Uterus (tissue), 3 donors: ENCODE measurements at regions not wholly inside any gene's neighbourhood (a gene's known extent, or its start where the extent isn't known, plus 50 kb on each side); places are given as distances from the start of the nearest gene placed in this dataset.

Experiments used
- DNase-seq, 2 donors: peaks; one replicate each; pipeline ENCODE4 v3.0.0-alpha.2; 2019 to 2020
- H3K27ac ChIP-seq, 2 donors: fragments of 200-600 bp; sonication (generic); 1 replicate in 1 of 2; 2 replicates in 1 of 2; pipeline ENCODE4 v1.5.1; 2016 to 2018
- H3K27me3 ChIP-seq, 2 donors: fragments of 200-600 bp; sonication (generic); one replicate each; pipeline ENCODE4 v1.5.1; 2018 to 2019; ENCODE audit warnings: control low read depth in 1 of 2
- H3K36me3 ChIP-seq, 2 donors: fragments of 200-600 bp; sonication (generic); one replicate each; pipeline ENCODE4 v1.5.1; 2019; ENCODE audit warnings: control low read depth in 1 of 2
- H3K4me1 ChIP-seq, 2 donors: fragments of 200-600 bp; sonication (generic); one replicate each; pipeline ENCODE4 v1.5.1; 2018 to 2019; ENCODE audit warnings: control low read depth in 1 of 2
- H3K4me3 ChIP-seq, 2 donors: fragments of 200-600 bp; sonication (generic); 1 replicate in 1 of 2; 2 replicates in 1 of 2; pipeline ENCODE4 v1.5.1; 2018 to 2019; ENCODE audit warnings: mild to moderate bottlenecking in 1 of 2
- H3K9me3 ChIP-seq, 2 donors: fragments of 200-600 bp; sonication (generic); one replicate each; pipeline ENCODE4 v1.5.1; 2019; ENCODE audit warnings: control low read depth in 1 of 2
- CTCF ChIP-seq, 4 experiments: fragments of 200-600 bp in 2 of 4; fragments of 450-650 bp in 2 of 4; sonication (generic) in 2 of 4; IDR thresholded peaks; one replicate each; pipeline ENCODE4 v1.5.1; 2016 to 2019; ENCODE audit warnings: antibody characterized with exemption in 4 of 4, mild to moderate bottlenecking in 2 of 4, moderate library complexity in 1 of 4
- POLR2A ChIP-seq, 2 donors: fragments of 450-650 bp; IDR thresholded peaks; one replicate each; pipeline ENCODE4 v1.6.1; 2016; ENCODE audit warnings: antibody characterized with exemption in 2 of 2, mild to moderate bottlenecking in 1 of 2, moderate library complexity in 1 of 2
- intact Hi-C: fragments of 100-400 bp; cut with DNase I; formaldehyde crosslinking; loops from one replicate; pipeline ENCODE4 v1.15.1; 2023; ENCODE audit warnings: low total_unique reads
- donor health status: DM: yes; HTN: yes; CAD: no.

GRCh38 chr4:3670521-3671519, 95.4 kb upstream of the ADRA2C start:
- DNase-seq = peak in 1 of 2 donors; percentile 9
- no peak overlapping the region for H3K27ac ChIP-seq
- intact Hi-C loops = no loop called here
- H3K9me3 ChIP-seq = no peaks in the 10 kb centered on the region
- H3K27me3 ChIP-seq = no peaks in the 10 kb centered on the region
- TF ChIP-seq CTCF (IDR thresholded peaks at IDR 0.05) = no peak
- TF ChIP-seq POLR2A (IDR thresholded peaks at IDR 0.05) = no peak
- H3K4me3 ChIP-seq = no peak overlapping the region
- no peaks in the 10 kb centered on the region for H3K36me3 ChIP-seq
- H3K4me1 ChIP-seq = no peaks in the 10 kb centered on the region

- Histone ChIP-seq H3K36me3 (no peaks in the 10 kb centered on the region), H3K4me3 (no peak overlapping the region), H3K27ac (no peak overlapping the region), H3K9me3 (no peaks in the 10 kb centered on the region), H3K4me1 (no peaks in the 10 kb centered on the region), H3K27me3 (no peaks in the 10 kb centered on the region)
- TF ChIP-seq POLR2A (IDR thresholded peaks at IDR 0.05) = no peak
- intact Hi-C loops = no loop called here
- no peak for DNase-seq
Measured at GRCh38 chr4:3669553-3669949, 96.6 kb upstream of the ADRA2C start.

GRCh38 chr4:3668825-3669552, 97.2 kb upstream of the ADRA2C start:
- H3K27ac ChIP-seq = no peak overlapping the region
- no peaks in the 10 kb centered on the region for H3K4me1 ChIP-seq
- TF ChIP-seq CTCF (IDR thresholded peaks at IDR 0.05) = no peak
- TF ChIP-seq POLR2A (IDR thresholded peaks at IDR 0.05) = no peak
- no peak overlapping the region for H3K4me3 ChIP-seq
- H3K27me3 ChIP-seq = no peaks in the 10 kb centered on the region
- intact Hi-C loops = no loop called here
- H3K9me3 ChIP-seq = no peaks in the 10 kb centered on the region
- no peaks in the 10 kb centered on the region for H3K36me3 ChIP-seq
- no peak for DNase-seq

GRCh38 chr4:3667258-3667657, 98.9 kb upstream of the ADRA2C start:
- Histone ChIP-seq H3K4me3 (no peak overlapping the region), H3K36me3 (no peaks in the 10 kb centered on the region), H3K4me1 (no peaks in the 10 kb centered on the region), H3K9me3 (no peaks in the 10 kb centered on the region), H3K27ac (no peak overlapping the region), H3K27me3 (no peaks in the 10 kb centered on the region)
- TF ChIP-seq POLR2A (IDR thresholded peaks at IDR 0.05) (no peak), CTCF (IDR thresholded peaks at IDR 0.05) (no peak)
- intact Hi-C loops = no loop called here
- DNase-seq = no peak

GRCh38 chr4:3666263-3666662, 99.9 kb upstream of the ADRA2C start:
- Histone ChIP-seq H3K4me1 (no peaks in the 10 kb centered on the region), H3K27me3 (no peaks in the 10 kb centered on the region), H3K27ac (no peak overlapping the region), H3K9me3 (no peaks in the 10 kb centered on the region), H3K4me3 (no peak overlapping the region), H3K36me3 (no peaks in the 10 kb centered on the region)
- no peak for DNase-seq
- intact Hi-C loops = no loop called here
- TF ChIP-seq CTCF (IDR thresholded peaks at IDR 0.05) (no peak), POLR2A (IDR thresholded peaks at IDR 0.05) (no peak)
